ENCODE measurements at regions not wholly inside any gene's neighbourhood (a gene's known extent, or its start where the extent isn't known, plus 50 kb on each side); places are given as distances from the start of the nearest gene placed in this dataset.
"Not testable (repeated sequence)": the region's sequence is repeated elsewhere in the genome, so short reads cannot be mapped to it uniquely, and the experiment has no call there.

DNA sequence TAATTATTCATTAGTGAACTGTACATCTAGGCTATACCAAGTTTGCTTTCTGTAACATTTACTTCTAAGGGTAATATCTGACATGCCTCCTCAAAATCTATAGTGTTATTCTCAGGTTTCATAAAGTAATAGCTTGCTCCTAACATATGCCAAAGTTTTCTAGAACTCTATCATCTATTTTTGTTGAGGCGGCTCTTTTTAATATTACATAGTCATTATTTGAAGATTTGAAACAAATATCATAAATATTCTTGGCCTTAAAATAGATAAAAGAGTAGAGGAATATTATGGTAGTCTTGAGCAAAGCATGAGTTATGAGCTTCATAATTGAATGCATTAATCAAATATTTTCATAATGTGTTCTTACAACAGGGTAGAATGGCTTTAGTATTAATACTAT lies 327.2 kb upstream of the KCND2 start:
- TF ChIP-seq CTCF (IDR thresholded peaks at IDR 0.05), result no peak
- TF ChIP-seq ZFX (IDR thresholded peaks at IDR 0.05; ENCODE audit: borderline replicate concordance), result no peak
- H3K27ac ChIP-seq, result no peak overlapping the region

DNA sequence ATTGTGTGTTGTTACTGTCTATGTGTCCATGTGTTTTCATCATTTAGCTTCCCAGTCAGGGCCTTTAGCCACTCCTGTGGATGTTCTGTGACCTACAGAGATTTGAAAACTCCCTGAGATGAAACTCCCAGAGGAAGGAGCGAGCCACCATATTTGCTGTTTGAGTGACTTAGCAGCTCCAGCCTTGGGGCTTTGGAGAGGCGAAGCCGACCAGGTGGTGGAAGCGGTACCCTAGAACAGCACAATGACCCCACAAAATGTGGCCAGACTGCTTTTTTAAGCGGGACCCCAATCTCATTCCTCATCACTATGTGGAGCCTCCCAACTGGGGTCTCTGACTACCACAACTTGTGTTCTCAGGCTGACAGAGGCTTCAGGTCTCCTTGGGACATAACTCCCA lies 323.9 kb upstream of the KCND2 start:
- no peak overlapping the region for H3K27ac ChIP-seq
- no peak for TF ChIP-seq ZFX (IDR thresholded peaks at IDR 0.05; ENCODE audit: borderline replicate concordance)

DNA sequence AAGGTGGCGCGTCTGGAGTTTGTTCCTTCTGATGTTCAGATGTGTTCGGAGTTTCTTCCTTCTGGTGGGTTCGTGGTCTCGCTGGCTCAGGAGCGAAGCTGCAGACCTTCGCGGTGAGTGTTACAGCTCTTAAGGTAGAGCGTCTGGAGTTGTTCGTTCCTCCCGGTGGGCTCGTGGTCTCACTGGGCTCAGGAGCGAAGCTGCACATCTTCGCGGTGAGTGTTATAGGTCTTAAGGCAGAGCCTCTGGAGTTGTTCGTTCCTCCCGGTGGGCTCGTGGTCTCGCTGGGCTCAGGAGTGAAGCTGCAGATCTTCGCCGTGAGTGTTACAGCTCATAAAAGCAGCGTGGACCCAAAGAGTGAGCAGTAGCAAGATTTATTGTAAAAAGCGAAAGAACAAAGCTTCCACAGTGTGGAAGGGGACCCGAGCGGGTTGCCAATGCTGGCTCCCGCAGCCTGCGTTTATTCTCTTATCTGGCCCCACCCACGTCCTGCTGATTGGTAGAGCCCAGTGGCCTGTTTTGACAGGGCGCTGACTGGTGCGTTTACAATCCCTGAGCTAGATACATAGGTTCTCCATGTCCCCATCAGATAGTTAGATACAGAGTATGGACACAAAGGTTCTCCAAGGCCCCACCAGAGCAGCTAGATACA lies 322.5 kb upstream of the KCND2 start:
- H3K27ac ChIP-seq, result not testable (repeated sequence)

DNA sequence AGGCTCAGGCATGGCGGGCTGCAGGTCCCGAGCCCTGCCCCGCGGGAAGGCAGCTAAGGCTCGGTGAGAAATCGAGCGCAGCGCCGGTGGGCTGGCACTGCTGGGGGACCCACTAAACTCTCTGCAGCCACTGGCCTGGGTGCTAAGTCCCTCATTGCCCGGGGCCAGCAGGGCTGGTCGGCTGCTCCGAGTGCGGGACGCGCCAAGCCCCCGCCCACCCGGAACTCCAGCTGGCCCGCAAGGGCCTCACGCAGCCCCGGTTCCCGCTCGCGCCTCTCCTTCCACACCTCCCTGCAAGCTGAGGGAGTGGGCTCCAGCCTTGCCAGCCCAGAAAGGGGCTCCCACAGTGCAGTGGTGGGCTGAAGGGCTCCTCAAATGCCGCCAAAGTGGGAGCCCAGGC lies 321.4 kb upstream of the KCND2 start:
- not testable (repeated sequence) for H3K27ac ChIP-seq

DNA sequence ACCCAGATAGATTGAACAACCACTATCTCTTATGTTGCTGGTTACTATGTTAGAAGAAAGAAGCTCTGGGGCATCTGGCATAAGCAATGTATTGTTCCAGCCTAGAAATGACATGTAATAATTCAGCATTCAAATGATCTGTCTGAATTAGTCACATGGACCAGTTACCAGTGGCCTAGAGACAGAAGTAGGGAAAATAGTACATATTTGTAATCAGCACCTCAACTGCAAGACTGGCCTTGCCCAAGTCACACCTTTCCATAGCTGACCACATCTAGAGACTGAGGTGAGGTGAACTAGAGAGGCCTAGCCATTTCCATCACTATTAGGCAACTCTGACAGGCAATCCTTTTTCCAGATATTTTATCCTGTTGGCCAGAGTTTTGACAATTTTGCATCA lies 315.6 kb upstream of the KCND2 start:
- no peak overlapping the region for H3K27ac ChIP-seq
- no peak for TF ChIP-seq CTCF (IDR thresholded peaks at IDR 0.05)
- no peak for TF ChIP-seq ZFX (IDR thresholded peaks at IDR 0.05; ENCODE audit: borderline replicate concordance)

DNA sequence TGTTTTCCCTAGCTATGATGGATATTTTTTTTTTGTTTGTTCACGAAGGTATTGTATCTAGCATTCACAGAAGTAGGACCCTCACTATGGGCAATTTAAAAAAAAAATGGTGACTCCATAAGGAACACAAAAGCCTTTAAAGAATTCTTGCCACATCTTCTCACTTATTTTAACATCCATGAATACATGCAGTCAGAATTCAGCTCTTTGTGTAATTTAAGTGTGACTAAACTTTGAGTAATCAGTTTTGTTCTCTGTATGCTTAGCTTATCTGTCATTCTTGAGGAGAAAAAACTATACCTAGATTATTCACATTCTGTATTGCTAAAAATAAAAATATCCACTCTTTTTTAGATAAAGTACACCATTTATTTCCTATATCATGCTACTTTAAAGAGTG lies 313.2 kb upstream of the KCND2 start:
- no peak overlapping the region for H3K27ac ChIP-seq

DNA sequence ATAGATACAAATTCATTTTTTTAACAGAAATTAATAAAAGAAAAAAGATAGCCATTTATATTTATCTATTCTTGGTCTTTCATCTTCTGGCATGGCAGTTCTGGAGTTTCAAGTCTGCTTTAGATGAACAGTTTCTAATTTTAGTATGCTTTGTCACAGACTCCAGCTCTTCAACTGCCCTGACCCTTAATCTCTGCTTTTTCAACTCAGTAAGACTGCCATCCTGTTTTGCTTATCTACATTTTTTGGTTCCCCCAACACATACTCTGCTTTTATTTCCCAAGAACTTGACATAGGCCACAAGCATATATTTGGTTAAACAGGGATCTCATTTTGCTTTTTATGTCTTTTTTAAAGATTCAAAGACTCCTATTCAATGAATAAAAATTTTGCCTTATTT lies 309.3 kb upstream of the KCND2 start:
- H3K27ac ChIP-seq, result no peak overlapping the region
- TF ChIP-seq CTCF (IDR thresholded peaks at IDR 0.05) (no peak), ZFX (IDR thresholded peaks at IDR 0.05; ENCODE audit: borderline replicate concordance) (no peak)

More for the DNA sequence above, 313.2 kb upstream of the KCND2 start:
- no peak for TF ChIP-seq ZFX (IDR thresholded peaks at IDR 0.05; ENCODE audit: borderline replicate concordance)
- TF ChIP-seq CTCF (IDR thresholded peaks at IDR 0.05), result no peak

- no peak for TF ChIP-seq CTCF (IDR thresholded peaks at IDR 0.05)
- TF ChIP-seq ZFX (IDR thresholded peaks at IDR 0.05; ENCODE audit: borderline replicate concordance), result no peak
- H3K27ac ChIP-seq, result no peak overlapping the region
Observed at GRCh38 chr7:119964065-119964464, 308.9 kb upstream of the KCND2 start.

DNA sequence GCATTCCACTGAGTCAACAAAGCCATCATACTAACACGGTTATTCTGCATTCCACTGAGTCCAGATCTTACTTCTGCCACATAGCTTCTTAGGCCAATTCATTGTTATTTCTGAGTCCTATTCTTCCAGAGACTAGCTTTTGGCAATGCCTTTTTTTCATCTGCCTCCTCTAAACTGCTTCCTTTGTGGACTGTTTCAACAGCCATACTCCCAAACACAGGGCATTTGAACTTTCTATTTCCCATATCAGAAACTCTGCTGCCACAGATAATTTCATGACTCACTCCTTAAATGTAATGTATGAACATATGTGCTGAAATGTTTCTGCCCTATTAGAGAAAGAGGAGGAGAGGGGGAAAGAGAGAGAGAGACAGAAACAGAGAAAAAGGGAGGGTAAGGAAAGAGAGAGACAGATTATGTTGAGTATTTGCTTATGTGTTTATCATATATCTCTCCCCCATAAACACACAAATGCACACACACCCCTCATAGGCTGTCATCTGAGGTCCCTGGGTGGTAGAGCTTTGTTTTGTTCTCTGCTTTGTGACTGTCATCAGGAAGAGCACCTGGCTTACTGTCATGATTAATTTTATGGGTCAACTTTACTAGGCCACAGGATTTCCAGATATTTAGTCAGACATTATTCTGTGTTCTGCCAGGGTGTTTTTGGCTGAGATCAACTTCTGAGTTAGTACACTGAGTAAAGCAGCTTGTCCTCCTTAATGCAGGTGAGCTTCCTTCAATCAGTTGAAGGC lies 308.0 kb upstream of the KCND2 start:
- no peak overlapping the region for H3K27ac ChIP-seq
- TF ChIP-seq CTCF (IDR thresholded peaks at IDR 0.05) (no peak), ZFX (IDR thresholded peaks at IDR 0.05; ENCODE audit: borderline replicate concordance) (no peak)

Measured in 22Rv1 (cell line).